ENCODE measurements at regions not wholly inside any gene's neighbourhood (a gene's known extent, or its start where the extent isn't known, plus 50 kb on each side); places are given as distances from the start of the nearest gene placed in this dataset.
A peak's percentile ranks its signal among the peaks of the same experiment; 100 is the strongest.

GRCh38 chr6:139764498-139764986, 390.1 kb upstream of the CITED2 start (continued):
- TF ChIP-seq ZNF212 (CRISPR knock-in tag; IDR thresholded peaks at IDR 0.05) (no peak), MTA3 (IDR thresholded peaks at IDR 0.05; ENCODE audit: borderline replicate concordance) (no peak), NUFIP1 (IDR thresholded peaks at IDR 0.05; ENCODE audit: partially characterized antibody) (no peak), ZBTB33 (CRISPR knock-in tag; IDR thresholded peaks at IDR 0.05) (no peak), NFE2 (IDR thresholded peaks at IDR 0.05; ENCODE audit: low read depth) (peak; percentile 62), ZKSCAN8 (CRISPR knock-in tag; IDR thresholded peaks at IDR 0.05) (no peak), NFATC3 (IDR thresholded peaks at IDR 0.05) (no peak), POLR2AphosphoS5 (IDR thresholded peaks at IDR 0.05; ENCODE audit: control insufficient read depth, insufficient read depth, low read depth, low read length) (no peak), L3MBTL2 (IDR thresholded peaks at IDR 0.05) (no peak), EHMT2 (IDR thresholded peaks at IDR 0.05) (0 out of 2 replicates have a peak, but pooled peaks have one; percentile 56), BDP1 (IDR thresholded peaks at IDR 0.05; ENCODE audit: insufficient read depth, insufficient read length) (no peak), ZEB2 (IDR thresholded peaks at IDR 0.05) (peak; percentile 81), SMARCC2 (IDR thresholded peaks at IDR 0.05; ENCODE audit: low read depth) (peak; percentile 53; the same call in 1 of the 2 replicates), OTX1 (CRISPR knock-in tag; IDR thresholded peaks at IDR 0.05) (no peak), CBFA2T3 (IDR thresholded peaks at IDR 0.05) (peak; percentile 18; the same call in 1 of the 2 replicates), SREBF1 (IDR thresholded peaks at IDR 0.05; ENCODE audit: borderline replicate concordance, low read depth, low read length) (no peak), MTA1 (IDR thresholded peaks at IDR 0.05; ENCODE audit: borderline replicate concordance) (0 out of 2 replicates have a peak, but pooled peaks have one; percentile 29), SMARCB1 (IDR thresholded peaks at IDR 0.05; ENCODE audit: insufficient read length, low read depth) (no peak), HMG20B (CRISPR knock-in tag; IDR thresholded peaks at IDR 0.05) (no peak), FOXM1 (IDR thresholded peaks at IDR 0.05; ENCODE audit: low read depth) (no peak), FOXM1 (CRISPR knock-in tag; IDR thresholded peaks at IDR 0.05; ENCODE audit: low read depth) (no peak), TAF9B (IDR thresholded peaks at IDR 0.05; ENCODE audit: partially characterized antibody) (no peak), RAD21 (CRISPR knock-in tag; conservative IDR thresholded peaks at IDR 0.05 in 1 of 2, IDR thresholded peaks at IDR 0.05 in 1 of 2) (0 out of 4 replicates have a peak, but pooled peaks of 1 of the 2 experiments have one; percentile 26), SMAD4 (CRISPR knock-in tag; conservative IDR thresholded peaks at IDR 0.05) (no peak)
- TF ChIP-seq, protein P1, sequence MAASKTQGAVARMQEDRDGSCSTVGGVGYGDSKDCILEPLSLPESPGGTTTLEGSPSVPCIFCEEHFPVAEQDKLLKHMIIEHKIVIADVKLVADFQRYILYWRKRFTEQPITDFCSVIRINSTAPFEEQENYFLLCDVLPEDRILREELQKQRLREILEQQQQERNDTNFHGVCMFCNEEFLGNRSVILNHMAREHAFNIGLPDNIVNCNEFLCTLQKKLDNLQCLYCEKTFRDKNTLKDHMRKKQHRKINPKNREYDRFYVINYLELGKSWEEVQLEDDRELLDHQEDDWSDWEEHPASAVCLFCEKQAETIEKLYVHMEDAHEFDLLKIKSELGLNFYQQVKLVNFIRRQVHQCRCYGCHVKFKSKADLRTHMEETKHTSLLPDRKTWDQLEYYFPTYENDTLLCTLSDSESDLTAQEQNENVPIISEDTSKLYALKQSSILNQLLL (CRISPR knock-in tag; IDR thresholded peaks at IDR 0.05; ENCODE audit: borderline replicate concordance), result no peak
- TF ChIP-seq, protein P2, sequence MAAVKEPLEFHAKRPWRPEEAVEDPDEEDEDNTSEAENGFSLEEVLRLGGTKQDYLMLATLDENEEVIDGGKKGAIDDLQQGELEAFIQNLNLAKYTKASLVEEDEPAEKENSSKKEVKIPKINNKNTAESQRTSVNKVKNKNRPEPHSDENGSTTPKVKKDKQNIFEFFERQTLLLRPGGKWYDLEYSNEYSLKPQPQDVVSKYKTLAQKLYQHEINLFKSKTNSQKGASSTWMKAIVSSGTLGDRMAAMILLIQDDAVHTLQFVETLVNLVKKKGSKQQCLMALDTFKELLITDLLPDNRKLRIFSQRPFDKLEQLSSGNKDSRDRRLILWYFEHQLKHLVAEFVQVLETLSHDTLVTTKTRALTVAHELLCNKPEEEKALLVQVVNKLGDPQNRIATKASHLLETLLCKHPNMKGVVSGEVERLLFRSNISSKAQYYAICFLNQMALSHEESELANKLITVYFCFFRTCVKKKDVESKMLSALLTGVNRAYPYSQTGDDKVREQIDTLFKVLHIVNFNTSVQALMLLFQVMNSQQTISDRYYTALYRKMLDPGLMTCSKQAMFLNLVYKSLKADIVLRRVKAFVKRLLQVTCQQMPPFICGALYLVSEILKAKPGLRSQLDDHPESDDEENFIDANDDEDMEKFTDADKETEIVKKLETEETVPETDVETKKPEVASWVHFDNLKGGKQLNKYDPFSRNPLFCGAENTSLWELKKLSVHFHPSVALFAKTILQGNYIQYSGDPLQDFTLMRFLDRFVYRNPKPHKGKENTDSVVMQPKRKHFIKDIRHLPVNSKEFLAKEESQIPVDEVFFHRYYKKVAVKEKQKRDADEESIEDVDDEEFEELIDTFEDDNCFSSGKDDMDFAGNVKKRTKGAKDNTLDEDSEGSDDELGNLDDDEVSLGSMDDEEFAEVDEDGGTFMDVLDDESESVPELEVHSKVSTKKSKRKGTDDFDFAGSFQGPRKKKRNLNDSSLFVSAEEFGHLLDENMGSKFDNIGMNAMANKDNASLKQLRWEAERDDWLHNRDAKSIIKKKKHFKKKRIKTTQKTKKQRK (IDR thresholded peaks at IDR 0.05; ENCODE audit: borderline replicate concordance, low read depth, low read length), result no peak

All from K562 (cell line).